Naive thymus-derived CD8-positive, alpha-beta T cell (primary cell): ENCODE measurements at regions not wholly inside any gene's neighbourhood (a gene's known extent, or its start where the extent isn't known, plus 50 kb on each side); places are given as distances from the start of the nearest gene placed in this dataset.
"Not testable (repeated sequence)": the region's sequence is repeated elsewhere in the genome, so short reads cannot be mapped to it uniquely, and the experiment has no call there.

Experiments used
- ATAC-seq, 2 donors: fragments of 150-1000 bp; cut with Tn5 transposase in 1 of 2; sonication (Bioruptor Pico), chemical (Tn5 transposase) in 1 of 2; 1 replicate in 1 of 2; 2 replicates in 1 of 2; pipeline ENCODE4 v1.10.0; 2021; ENCODE audit warnings: mild to moderate bottlenecking in 2 of 2, moderate library complexity in 2 of 2
- POLR2A ChIA-PET: fragments of 350-600 bp; sonication (Branson Sonifier 250); formaldehyde crosslinking; loops from one replicate; lab custom pipeline; 2021; ENCODE audit warnings: antibody characterized with exemption; lab: Charles Lee
- DNase-seq, 10 donors: peaks; one replicate each; pipeline versions ENCODE4 v3.0.0 to v3.0.0-alpha.2; 2020 to 2022
- H3K27ac Mint-ChIP-seq, 10 donors: one replicate each; pipeline ENCODE4 v1.8.0; 2020 to 2022; ENCODE audit warnings: mild to moderate bottlenecking in 10 of 10, mixed read lengths in 10 of 10, moderate library complexity in 4 of 10, inconsistent platforms in 1 of 10
- H3K27me3 Mint-ChIP-seq, 5 donors: one replicate each; pipeline ENCODE4 v1.8.0; 2021 to 2022; ENCODE audit warnings: mixed read lengths in 5 of 5
- H3K36me3 Mint-ChIP-seq, 3 donors: one replicate each; pipeline ENCODE4 v1.8.0; 2020 to 2022; ENCODE audit warnings: mixed read lengths in 3 of 3, mild to moderate bottlenecking in 2 of 3, inconsistent platforms in 1 of 3
- H3K4me1 Mint-ChIP-seq, 4 donors: one replicate each; pipeline ENCODE4 v1.8.0; 2021 to 2022; ENCODE audit warnings: mixed read lengths in 4 of 4
- H3K4me3 Mint-ChIP-seq, 10 donors: one replicate each; pipeline ENCODE4 v1.8.0; 2020 to 2022; ENCODE audit warnings: mild to moderate bottlenecking in 10 of 10, mixed read lengths in 10 of 10, moderate library complexity in 6 of 10, inconsistent platforms in 1 of 10
- H3K9me3 Mint-ChIP-seq, 9 donors: one replicate each; pipeline ENCODE4 v1.8.0; 2020 to 2022; ENCODE audit warnings: mixed read lengths in 9 of 9, mild to moderate bottlenecking in 3 of 9, inconsistent platforms in 1 of 9, moderate library complexity in 1 of 9

GRCh38 chr10:33010132-33011037 lies 52.4 kb upstream of the ITGB1 start:
- peaks cover 8 to 43% (median 23%) of the 10 kb centered on the region in 4 donors for H3K4me1 Mint-ChIP-seq
- H3K27me3 Mint-ChIP-seq = peaks cover 0 to 32% (median 7%) of the 10 kb centered on the region in 5 donors
- ATAC-seq (no peak), DNase-seq (no peak)
- peak overlapping the region in 5 of 10 donors; percentile 21 to 51 (median 38) for H3K4me3 Mint-ChIP-seq
- H3K36me3 Mint-ChIP-seq = no peaks in the 10 kb centered on the region
- POLR2A ChIA-PET = interaction anchor here (0.6 to 1.3 kb wide), 3 partner anchors 44 to 437 kb away, joined by 3 to 5 read pairs (median 4); no protein-coding TSS in a partner anchor
- peak overlapping the region in 6 of 10 donors; percentile 18 to 93 (median 56) for H3K27ac Mint-ChIP-seq
- no peaks in the 10 kb centered on the region for H3K9me3 Mint-ChIP-seq

GRCh38 chr10:33009244-33010131 lies 51.5 kb upstream of the ITGB1 start:
- no peaks in the 10 kb centered on the region for H3K36me3 Mint-ChIP-seq
- ATAC-seq (no peak), DNase-seq (no peak)
- no peaks in the 10 kb centered on the region for H3K9me3 Mint-ChIP-seq
- POLR2A ChIA-PET = interaction anchor here (0.6 to 1.6 kb wide), 3 partner anchors 121 to 564 kb away, joined by 3 to 5 read pairs (median 5); partner anchors contain the start of gene CCDC7
- H3K27ac Mint-ChIP-seq = peak overlapping the region in 4 of 10 donors; percentile 27 to 93 (median 60)
- H3K4me3 Mint-ChIP-seq = peak overlapping the region in 2 of 10 donors; percentile 21 to 67
- peaks cover 0 to 32% (median 7%) of the 10 kb centered on the region in 5 donors for H3K27me3 Mint-ChIP-seq
- peaks cover 8 to 49% (median 26%) of the 10 kb centered on the region in 4 donors for H3K4me1 Mint-ChIP-seq

- Mint-ChIP-seq H3K36me3 (no peaks in the 10 kb centered on the region), H3K4me1 (peaks cover 8 to 49% (median 26%) of the 10 kb centered on the region in 4 donors), H3K27ac (peak overlapping the region in 5 of 10 donors; percentile 38 to 71 (median 55)), H3K9me3 (no peaks in the 10 kb centered on the region), H3K27me3 (peaks cover 0 to 32% (median 7%) of the 10 kb centered on the region in 5 donors), H3K4me3 (peak overlapping the region; percentile 34 to 76 (median 69))
- POLR2A ChIA-PET = interaction anchor here (1.3 to 1.6 kb wide), 2 partner anchors 122 to 563 kb away, joined by 3 to 5 read pairs; partner anchors contain the start of gene CCDC7
- ATAC-seq (peak; percentile 62 to 66), DNase-seq (peak in 9 of 10 donors; percentile 16 to 68 (median 43))
Observed at GRCh38 chr10:33008499-33009243, 50.6 kb upstream of the ITGB1 start.

GRCh38 chr10:33007731-33008381 lies 49.8 kb upstream of the ITGB1 start:
- ATAC-seq, H3K27ac Mint-ChIP-seq, H3K36me3 Mint-ChIP-seq, H3K4me3 Mint-ChIP-seq, DNase-seq, POLR2A ChIA-PET, H3K9me3 Mint-ChIP-seq: not testable (repeated sequence)
- Mint-ChIP-seq H3K27me3 (peaks cover 0 to 32% (median 7%) of the 10 kb centered on the region in 5 donors), H3K4me1 (peaks cover 8 to 49% (median 26%) of the 10 kb centered on the region in 4 donors)
